ENCODE measurements at regions not wholly inside any gene's neighbourhood (a gene's known extent, or its start where the extent isn't known, plus 50 kb on each side); places are given as distances from the start of the nearest gene placed in this dataset.
A peak's percentile ranks its signal among the peaks of the same experiment; 100 is the strongest.

DNA sequence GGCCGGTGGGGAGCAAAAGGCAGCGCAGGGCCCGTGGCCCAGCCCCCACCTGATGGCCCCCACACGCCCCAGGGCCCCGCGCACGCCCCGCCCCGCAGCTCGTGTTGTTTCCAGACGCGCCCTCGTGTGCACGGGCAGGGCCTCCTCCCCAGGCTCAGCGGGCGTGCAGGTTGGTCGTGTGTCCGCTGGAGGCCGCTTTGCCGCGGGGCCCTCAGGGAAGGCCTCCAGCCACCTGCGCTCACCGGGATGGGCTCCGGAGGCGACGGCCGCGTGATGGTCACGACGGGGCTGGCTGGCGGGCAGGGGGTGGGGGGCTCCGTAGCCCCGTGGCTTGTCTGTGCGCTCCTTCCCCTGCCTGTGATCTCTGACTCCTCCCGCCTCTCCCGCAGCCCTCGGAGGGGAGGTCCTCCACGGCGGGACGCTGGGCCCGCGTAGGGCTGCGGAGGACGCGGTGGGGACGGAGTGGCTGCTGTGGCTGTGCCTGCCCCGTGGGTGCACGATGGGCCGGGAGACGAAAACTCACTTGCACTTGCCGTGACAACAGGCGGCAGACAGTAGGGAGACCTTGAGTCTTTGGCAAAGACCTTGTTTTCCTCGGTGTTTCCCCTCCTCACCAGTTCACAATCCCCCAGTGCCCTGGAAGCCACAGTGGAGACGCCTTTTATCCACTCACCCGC is 67.1 kb downstream of the RTP5 start:
- no peak overlapping the region for H3K27ac Mint-ChIP-seq
- no peak for ATAC-seq (replicated peaks)
- H3K27me3 Mint-ChIP-seq: no peaks in the 10 kb centered on the region
- no peak overlapping the region for H3K4me3 Mint-ChIP-seq
- H3K36me3 Mint-ChIP-seq (ENCODE audit: low read depth): no peaks in the 10 kb centered on the region
- no peaks in the 10 kb centered on the region for H3K9me3 Mint-ChIP-seq
- H3K4me1 Mint-ChIP-seq: no peaks in the 10 kb centered on the region

DNA sequence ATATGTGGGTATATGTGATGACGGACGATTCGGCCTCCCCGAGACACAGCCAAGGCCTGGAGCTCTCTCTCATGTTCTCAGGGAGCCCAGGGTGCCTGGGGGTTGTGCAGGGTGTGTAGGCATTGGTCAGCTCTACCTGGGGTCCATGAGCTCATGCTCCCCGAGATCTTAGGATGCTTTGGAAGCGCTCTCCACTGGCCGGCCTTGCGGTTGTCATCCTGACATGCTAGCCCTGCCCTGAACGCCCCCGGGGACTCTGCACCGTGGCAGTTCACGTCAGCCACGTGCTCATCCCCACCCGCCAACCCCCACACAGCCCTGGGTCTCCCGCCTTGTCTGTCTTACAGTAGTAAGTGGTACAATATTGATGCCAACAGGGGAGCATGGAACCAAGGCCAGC is 67.8 kb downstream of the RTP5 start:
- H3K4me1 Mint-ChIP-seq: no peaks in the 10 kb centered on the region
- no peaks in the 10 kb centered on the region for H3K36me3 Mint-ChIP-seq (ENCODE audit: low read depth)
- H3K27ac Mint-ChIP-seq: no peak overlapping the region
- H3K9me3 Mint-ChIP-seq: no peaks in the 10 kb centered on the region
- H3K4me3 Mint-ChIP-seq: no peak overlapping the region
- H3K27me3 Mint-ChIP-seq: no peaks in the 10 kb centered on the region
- ATAC-seq (replicated peaks): no peak

DNA sequence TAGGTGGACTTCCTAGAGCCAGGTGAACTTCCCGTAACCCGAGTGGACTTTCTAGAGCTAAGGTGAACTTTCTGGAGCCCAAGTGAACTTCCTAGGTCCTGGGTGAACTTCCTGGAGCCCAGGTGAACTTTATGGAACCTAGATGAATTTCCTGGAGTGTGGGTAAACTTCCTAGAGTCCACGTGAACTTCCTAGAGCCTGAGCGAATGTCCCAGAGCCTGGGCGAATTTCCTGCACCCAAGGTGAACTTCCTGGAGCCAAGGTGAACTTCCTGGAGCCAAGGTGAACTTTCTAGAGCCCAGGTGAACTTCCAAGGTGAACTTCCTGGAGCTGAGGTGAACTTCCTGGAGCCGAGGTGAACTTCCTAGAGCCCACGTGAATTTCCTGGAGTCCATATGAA is 70.0 kb downstream of the RTP5 start:
- no peak for ATAC-seq (replicated peaks)
- Mint-ChIP-seq H3K4me3 (no peak overlapping the region), H3K36me3 (ENCODE audit: low read depth) (no peaks in the 10 kb centered on the region), H3K27ac (peak overlapping the region; percentile 59), H3K9me3 (no peaks in the 10 kb centered on the region), H3K4me1 (no peaks in the 10 kb centered on the region), H3K27me3 (no peaks in the 10 kb centered on the region)

DNA sequence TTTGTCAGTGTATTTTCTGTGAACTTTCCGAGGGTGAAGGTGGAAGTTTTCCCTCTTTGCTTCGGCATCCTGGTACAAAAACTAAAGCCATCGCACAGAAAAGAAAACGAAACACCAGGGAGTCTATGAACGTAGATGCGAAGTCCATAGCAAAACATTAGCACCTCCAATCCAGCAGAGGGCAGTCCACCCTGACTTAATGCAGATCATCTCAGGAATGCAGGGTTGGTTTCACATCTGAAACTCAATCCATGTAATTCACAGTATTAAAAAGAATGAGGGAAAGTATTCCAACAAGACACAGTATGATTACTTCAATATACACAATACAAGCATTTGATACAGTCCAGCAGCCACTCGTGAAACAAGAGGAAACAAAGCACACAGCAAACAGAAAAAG is 70.8 kb downstream of the RTP5 start:
- Mint-ChIP-seq H3K9me3 (no peaks in the 10 kb centered on the region), H3K27me3 (no peaks in the 10 kb centered on the region), H3K4me3 (no peak overlapping the region), H3K36me3 (ENCODE audit: low read depth) (no peaks in the 10 kb centered on the region), H3K4me1 (no peaks in the 10 kb centered on the region), H3K27ac (no peak overlapping the region)
- no peak for ATAC-seq (replicated peaks)

DNA sequence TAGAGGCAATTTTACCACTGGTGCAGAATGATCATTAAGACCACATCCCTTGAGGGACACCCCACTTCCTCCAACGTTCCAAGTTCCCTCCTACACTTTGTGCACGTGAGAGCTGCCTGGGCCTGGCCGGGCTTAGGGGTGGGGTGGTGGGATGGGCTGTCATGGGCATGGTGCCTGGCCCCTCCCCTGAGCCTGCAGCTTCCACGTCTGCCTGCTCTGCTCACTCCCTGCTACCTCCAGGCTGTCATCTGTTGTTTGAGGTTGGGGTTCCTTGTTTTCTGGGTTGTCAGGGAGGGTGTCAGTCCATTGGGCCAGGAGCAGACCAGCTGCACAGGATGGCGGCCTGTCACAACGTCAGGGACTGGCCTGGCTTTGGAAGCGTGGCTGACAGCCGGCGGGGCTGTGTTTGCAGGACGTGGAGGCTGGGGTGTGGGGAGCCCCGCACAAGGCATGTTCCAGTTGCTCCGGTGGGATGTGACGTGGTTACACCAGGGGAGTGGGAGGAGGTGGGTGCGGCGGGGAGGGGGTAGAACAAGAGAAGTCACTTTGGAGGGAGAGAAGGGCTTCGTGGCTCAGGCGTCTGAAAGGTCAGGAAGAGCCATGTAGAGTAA is 72.3 kb downstream of the RTP5 start:
- Mint-ChIP-seq H3K9me3 (no peaks in the 10 kb centered on the region), H3K4me3 (no peak overlapping the region), H3K27me3 (no peaks in the 10 kb centered on the region), H3K27ac (no peak overlapping the region), H3K4me1 (peaks cover 5% of the 10 kb centered on the region), H3K36me3 (ENCODE audit: low read depth) (no peaks in the 10 kb centered on the region)
- no peak for ATAC-seq (replicated peaks)

DNA sequence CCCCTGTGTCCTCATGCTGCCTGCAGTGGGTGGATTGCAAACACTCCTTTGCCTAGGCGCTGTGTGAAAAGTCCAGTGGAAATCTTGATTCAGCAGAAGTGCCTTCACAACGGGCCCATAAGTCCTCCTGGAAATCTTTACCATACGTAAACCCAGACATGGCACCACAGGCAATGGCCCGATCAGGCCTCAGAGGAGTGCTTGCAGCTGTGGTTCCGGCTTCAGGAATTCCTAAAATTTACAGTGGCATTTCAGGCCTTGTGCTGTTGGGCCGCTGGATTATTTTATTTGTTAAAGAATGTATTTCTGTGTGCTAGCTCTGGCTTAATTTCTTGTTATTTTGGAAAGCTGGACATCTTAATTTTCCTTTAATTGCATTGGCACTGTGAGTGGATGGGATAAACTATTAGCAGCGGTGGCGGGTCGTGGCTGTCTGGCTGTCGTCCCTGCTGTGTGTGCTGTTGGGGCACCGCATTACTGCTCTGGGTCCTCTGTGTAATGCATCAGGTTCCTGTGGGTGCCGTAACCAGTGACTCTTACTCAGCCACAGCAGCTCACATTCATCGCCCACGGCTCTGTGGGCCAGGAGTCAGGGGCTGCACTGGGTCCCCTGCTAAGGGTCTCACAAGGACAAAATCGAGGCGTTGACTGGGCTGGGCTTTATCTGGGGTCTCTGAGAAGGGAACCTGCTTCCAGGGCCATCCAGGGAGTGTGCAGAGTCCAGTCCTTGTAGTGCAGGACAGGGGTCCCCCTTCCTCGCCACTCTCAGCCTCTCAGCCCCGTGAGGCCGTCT is 73.1 kb downstream of the RTP5 start:
- Mint-ChIP-seq H3K4me3 (no peak overlapping the region), H3K4me1 (peaks cover 5% of the 10 kb centered on the region), H3K27ac (no peak overlapping the region)

DNA sequence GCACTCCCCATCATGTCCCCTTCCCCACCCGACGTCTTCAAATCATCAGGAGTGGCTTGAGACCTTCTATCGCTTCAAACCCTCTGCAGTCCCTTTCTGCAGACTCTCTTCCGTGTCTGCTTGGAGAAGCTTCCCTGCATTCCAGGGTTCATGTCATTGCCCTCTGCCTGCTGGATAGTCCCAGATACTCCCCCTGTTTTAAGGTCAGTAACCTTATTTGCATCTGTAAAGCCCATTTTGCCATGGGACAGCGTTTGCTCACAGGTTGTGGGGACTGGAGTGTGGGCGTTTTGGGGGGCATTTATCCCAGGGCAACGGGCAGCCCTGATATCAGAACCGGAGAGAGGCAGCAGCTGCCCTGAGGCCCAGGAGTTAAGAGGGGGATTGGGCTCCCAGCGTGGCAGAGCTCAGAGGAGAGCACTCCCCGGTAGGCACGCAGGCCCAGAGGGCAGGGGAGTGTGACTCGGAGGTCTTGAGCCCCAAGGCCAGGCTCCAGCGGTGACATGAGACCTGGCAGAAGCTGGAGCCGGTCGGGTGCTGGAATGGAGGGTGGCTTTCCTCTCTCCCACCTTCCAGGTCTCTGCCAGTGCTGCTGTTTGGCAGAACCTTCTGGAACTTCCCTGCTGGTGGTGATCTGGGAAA is 73.8 kb downstream of the RTP5 start:
- Mint-ChIP-seq H3K27me3 (no peaks in the 10 kb centered on the region), H3K4me3 (no peak overlapping the region), H3K4me1 (peaks cover 8% of the 10 kb centered on the region), H3K27ac (no peak overlapping the region), H3K36me3 (ENCODE audit: low read depth) (no peaks in the 10 kb centered on the region), H3K9me3 (no peaks in the 10 kb centered on the region)
- no peak for ATAC-seq (replicated peaks)

More for the DNA sequence above, 73.1 kb downstream of the RTP5 start:
- H3K9me3 Mint-ChIP-seq: no peaks in the 10 kb centered on the region
- no peaks in the 10 kb centered on the region for H3K27me3 Mint-ChIP-seq
- no peaks in the 10 kb centered on the region for H3K36me3 Mint-ChIP-seq (ENCODE audit: low read depth)
- ATAC-seq (replicated peaks): no peak

DNA sequence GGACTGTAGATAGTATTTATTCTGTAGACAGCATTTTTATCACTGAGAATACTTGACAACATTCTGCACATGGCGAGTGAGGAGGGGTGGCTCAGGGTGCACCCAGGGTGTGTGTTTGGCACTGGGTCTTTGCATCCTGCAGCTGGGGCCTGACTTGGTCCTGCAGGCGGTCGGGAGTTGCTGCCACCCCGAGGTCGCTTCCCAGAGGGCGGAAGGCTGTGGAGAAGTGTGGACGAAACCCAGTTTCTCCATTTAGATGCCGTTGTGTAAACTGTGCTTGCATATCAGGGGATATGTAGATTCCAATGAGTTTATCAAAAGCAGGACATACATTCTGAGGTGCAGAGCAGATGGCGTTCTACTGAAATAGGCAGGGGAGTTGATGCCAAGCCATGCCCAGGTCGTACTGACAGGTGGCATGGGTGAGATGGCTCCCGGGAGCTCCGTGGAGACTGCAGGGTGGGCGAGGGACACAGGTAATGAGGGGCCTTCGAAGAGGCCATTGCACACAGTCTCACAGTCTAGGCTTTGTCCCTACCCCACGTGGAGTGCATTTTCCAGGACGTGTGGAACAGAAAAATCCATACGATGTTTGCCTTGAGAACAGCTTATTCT is 74.5 kb downstream of the RTP5 start:
- no peaks in the 10 kb centered on the region for H3K36me3 Mint-ChIP-seq (ENCODE audit: low read depth)

DNA sequence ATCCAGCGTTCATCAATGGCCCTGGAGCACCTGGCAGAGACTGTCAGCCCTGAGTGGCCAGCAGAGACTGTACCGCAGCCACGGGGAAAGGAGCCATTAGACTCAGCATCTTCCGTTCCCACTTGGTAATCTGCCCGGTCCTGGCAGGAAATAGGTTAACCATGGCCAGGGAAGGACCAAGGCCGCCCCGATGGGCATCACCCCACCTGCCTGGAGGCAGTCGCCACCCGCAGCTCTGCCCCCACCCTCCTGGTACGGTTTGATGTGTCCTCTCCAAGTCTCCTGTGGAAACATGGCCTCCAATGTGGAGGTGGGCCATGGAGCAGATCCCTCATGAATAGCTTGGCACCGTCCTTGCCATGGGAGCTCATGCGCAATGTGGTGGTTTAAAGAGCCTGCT is 75.3 kb downstream of the RTP5 start:
- ATAC-seq (replicated peaks): no peak
- Mint-ChIP-seq H3K36me3 (ENCODE audit: low read depth) (no peaks in the 10 kb centered on the region), H3K4me3 (no peak overlapping the region), H3K9me3 (no peaks in the 10 kb centered on the region), H3K4me1 (peaks cover 12% of the 10 kb centered on the region), H3K27me3 (no peaks in the 10 kb centered on the region), H3K27ac (no peak overlapping the region)

More for the DNA sequence above, 74.5 kb downstream of the RTP5 start:
- no peaks in the 10 kb centered on the region for H3K9me3 Mint-ChIP-seq
- peaks cover 12% of the 10 kb centered on the region for H3K4me1 Mint-ChIP-seq
- H3K4me3 Mint-ChIP-seq: no peak overlapping the region
- no peak overlapping the region for H3K27ac Mint-ChIP-seq
- no peaks in the 10 kb centered on the region for H3K27me3 Mint-ChIP-seq
- no peak for ATAC-seq (replicated peaks)

DNA sequence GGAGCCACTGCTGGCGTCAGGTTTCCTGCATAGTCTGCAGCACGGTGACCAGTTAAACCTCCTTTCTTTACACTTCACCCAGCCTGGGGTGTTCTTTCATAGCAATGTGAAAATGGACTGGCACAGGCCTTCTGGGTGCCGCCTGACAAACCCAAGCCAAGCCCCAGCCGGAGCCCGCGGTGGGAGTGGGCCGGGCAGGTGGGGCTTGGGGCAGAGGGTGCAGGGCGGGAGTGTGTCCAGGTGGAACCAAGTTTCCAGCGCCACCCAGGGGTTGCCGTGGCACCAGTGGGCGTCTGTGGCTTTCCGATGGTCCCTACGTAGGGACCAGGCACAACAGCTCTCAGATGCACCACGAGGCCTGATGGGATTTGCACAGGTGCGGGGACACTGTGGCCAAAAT is 75.8 kb downstream of the RTP5 start:
- peaks cover 12% of the 10 kb centered on the region for H3K4me1 Mint-ChIP-seq
- H3K27me3 Mint-ChIP-seq: no peaks in the 10 kb centered on the region
- H3K4me3 Mint-ChIP-seq: no peak overlapping the region
- H3K9me3 Mint-ChIP-seq: no peaks in the 10 kb centered on the region
- no peak overlapping the region for H3K27ac Mint-ChIP-seq
- no peaks in the 10 kb centered on the region for H3K36me3 Mint-ChIP-seq (ENCODE audit: low read depth)
- no peak for ATAC-seq (replicated peaks)

DNA sequence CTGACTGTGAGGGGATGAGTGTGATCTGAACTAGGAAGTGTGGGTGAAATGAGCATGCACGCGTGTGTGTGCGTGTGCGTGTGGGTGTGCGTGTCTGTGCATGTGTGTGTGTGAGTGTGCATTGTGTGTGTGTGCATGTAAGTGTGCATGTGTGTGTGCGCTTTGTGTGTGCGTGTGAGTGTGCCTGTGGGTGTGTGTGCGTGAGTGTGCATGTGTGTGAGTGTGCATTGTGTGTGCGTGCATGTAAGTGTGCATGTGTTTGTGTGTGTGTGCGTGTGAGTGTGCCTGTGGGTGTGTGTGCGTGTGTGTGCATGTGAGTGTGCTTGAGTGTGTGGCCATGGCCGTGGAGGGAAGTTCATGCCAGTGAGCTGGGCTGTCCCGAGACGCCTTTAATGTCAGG is 76.3 kb downstream of the RTP5 start:
- Mint-ChIP-seq H3K4me1 (peaks cover 12% of the 10 kb centered on the region), H3K4me3 (no peak overlapping the region), H3K36me3 (ENCODE audit: low read depth) (no peaks in the 10 kb centered on the region), H3K27me3 (no peaks in the 10 kb centered on the region), H3K27ac (no peak overlapping the region), H3K9me3 (no peaks in the 10 kb centered on the region)
- ATAC-seq (replicated peaks): no peak

DNA sequence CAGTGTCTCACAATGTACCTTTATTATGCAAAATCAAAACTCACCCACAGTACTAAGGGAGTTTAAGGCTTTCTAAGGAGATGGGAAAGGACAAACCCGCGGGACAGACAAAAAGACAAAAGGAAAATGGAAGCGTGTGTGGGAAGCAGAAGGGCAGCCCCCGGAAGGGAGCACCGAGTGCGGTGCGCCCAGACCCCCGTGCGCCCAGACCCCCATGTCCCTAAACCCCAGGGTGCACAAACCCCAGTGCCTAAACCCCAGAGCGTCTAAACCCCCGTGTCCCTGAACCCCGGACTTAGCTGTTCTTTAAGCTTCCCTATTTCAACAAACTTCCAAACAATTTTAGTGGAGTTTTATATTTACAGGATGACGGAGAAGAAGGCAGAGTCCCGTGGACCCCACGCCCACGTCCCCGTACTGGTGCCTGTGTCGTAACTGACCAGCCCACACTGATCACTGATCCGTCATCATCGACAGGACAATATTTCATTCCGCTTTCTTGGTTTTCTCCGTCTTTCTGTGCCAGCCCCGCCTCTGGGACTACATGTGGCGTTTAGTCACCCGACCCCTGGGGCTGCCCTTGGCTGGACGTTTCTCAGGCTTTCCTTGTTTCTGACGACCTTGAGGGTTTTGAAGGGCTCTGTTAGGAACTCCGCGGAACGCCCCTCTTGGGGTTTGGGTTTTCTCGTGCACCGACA is 76.9 kb downstream of the RTP5 start:
- H3K36me3 Mint-ChIP-seq (ENCODE audit: low read depth): no peaks in the 10 kb centered on the region

DNA sequence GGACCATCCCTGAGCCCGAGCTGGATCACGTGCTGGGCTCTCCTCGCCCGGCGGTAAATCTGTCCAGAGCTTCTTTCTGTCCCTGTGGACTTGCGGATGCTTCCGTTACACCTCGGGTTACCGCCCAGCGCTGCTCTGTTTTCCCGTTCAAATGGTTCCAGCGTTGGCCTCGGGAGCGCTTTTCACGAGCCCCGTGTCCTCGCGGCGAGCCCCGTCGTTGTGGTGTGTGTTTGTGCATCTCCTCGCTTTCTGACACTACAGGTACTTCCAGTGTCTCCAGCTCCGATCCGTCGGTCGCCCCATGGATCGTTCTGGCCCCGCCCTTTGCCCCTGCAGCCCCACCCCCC is 77.4 kb downstream of the RTP5 start:
- no peak for ATAC-seq (replicated peaks)
- H3K27me3 Mint-ChIP-seq: no peaks in the 10 kb centered on the region
- no peaks in the 10 kb centered on the region for H3K36me3 Mint-ChIP-seq (ENCODE audit: low read depth)
- no peaks in the 10 kb centered on the region for H3K9me3 Mint-ChIP-seq
- H3K4me3 Mint-ChIP-seq: no peak overlapping the region
- no peak overlapping the region for H3K27ac Mint-ChIP-seq
- peaks cover 12% of the 10 kb centered on the region for H3K4me1 Mint-ChIP-seq

More for the DNA sequence above, 76.9 kb downstream of the RTP5 start:
- H3K4me3 Mint-ChIP-seq: no peak overlapping the region
- peaks cover 12% of the 10 kb centered on the region for H3K4me1 Mint-ChIP-seq
- H3K9me3 Mint-ChIP-seq: no peaks in the 10 kb centered on the region
- no peak for ATAC-seq (replicated peaks)
- H3K27me3 Mint-ChIP-seq: no peaks in the 10 kb centered on the region
- H3K27ac Mint-ChIP-seq: no peak overlapping the region

DNA sequence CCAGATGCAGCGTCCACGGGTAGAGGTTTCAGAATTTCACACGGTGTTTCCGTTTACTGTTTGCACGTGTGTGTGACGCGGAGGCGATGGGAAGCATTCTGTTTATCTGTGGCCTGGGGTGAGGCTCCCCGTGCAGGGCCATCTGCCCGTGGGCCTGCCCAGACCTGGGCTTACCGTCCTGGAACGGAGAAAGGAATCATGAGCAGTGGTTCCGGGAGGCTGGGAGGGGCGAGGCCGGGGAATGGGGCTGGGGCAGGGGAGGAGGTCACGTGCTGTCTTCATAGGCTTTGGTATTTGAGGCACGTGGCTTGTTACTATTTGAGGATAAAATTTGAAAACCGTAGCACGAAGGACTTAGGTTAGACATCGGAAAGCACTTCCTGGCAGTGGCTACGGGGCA is 77.9 kb downstream of the RTP5 start:
- no peak overlapping the region for H3K27ac Mint-ChIP-seq
- no peaks in the 10 kb centered on the region for H3K27me3 Mint-ChIP-seq
- ATAC-seq (replicated peaks): no peak
- no peaks in the 10 kb centered on the region for H3K9me3 Mint-ChIP-seq
- H3K36me3 Mint-ChIP-seq (ENCODE audit: low read depth): no peaks in the 10 kb centered on the region
- H3K4me3 Mint-ChIP-seq: no peak overlapping the region
- peaks cover 12% of the 10 kb centered on the region for H3K4me1 Mint-ChIP-seq

All from activated T-helper 17 cell treated with anti-CD3 and anti-CD28 coated beads, Interleukin-2, amount 50 U/mL, for 72 hours (primary cell).